ENCODE measurements at regions not wholly inside any gene's neighbourhood (a gene's known extent, or its start where the extent isn't known, plus 50 kb on each side); places are given as distances from the start of the nearest gene placed in this dataset.

DNA sequence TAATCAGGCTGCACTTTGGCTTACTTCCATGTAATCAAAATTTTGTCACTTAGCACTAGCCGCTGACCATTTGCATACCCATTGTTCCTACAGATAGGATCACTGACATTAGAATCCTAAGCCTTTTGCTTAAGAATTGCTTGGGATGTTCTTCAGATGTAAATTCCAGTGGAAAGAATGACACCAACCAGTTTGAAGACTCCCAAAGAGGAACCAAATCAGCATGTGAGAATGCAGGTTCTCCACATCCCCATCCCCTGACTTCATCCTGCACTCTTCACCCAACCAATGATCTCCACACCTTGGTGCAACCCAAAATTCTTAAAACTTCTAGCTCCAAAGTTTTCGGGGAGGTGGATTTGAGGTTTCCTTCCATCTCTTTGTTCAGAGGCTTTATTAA is 345.6 kb downstream of the GPAM start:
- no peak overlapping the region for H3K27ac ChIP-seq (ENCODE audit: low read length in 2 of 2)
- no peaks in the 10 kb centered on the region for H4K20me1 ChIP-seq (ENCODE audit: control insufficient read depth, insufficient read depth, low read length, poor library complexity, severe bottlenecking)
- no peak for DNase-seq
- TF ChIP-seq EZH2 (IDR thresholded peaks at IDR 0.05; ENCODE audit: borderline replicate concordance, insufficient read depth, low read depth, low read length, poor library complexity, severe bottlenecking) = no peak
- TF ChIP-seq, protein P1, sequence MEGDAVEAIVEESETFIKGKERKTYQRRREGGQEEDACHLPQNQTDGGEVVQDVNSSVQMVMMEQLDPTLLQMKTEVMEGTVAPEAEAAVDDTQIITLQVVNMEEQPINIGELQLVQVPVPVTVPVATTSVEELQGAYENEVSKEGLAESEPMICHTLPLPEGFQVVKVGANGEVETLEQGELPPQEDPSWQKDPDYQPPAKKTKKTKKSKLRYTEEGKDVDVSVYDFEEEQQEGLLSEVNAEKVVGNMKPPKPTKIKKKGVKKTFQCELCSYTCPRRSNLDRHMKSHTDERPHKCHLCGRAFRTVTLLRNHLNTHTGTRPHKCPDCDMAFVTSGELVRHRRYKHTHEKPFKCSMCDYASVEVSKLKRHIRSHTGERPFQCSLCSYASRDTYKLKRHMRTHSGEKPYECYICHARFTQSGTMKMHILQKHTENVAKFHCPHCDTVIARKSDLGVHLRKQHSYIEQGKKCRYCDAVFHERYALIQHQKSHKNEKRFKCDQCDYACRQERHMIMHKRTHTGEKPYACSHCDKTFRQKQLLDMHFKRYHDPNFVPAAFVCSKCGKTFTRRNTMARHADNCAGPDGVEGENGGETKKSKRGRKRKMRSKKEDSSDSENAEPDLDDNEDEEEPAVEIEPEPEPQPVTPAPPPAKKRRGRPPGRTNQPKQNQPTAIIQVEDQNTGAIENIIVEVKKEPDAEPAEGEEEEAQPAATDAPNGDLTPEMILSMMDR (IDR thresholded peaks at IDR 0.05) = no peak
- no peak overlapping the region for H3K9ac ChIP-seq (ENCODE audit: low read length)
- no peak overlapping the region for H3K27ac Mint-ChIP-seq
- no peaks in the 10 kb centered on the region for H3K36me3 ChIP-seq (replicated peaks in 1 of 2; ENCODE audit: control extremely low read depth in 1 of 2, control insufficient read depth in 1 of 2, extremely low read depth in 1 of 2, insufficient read depth in 2 of 2, low read length in 1 of 2)
- POLR2A ChIA-PET = no interaction called here
- H3K4me2 ChIP-seq (replicated peaks; ENCODE audit: low read depth, low read length, poor library complexity, severe bottlenecking) = no peak overlapping the region
- CTCF ChIA-PET = no interaction called here
- H3K9me3 Mint-ChIP-seq (ENCODE audit: insufficient read depth) = no peaks in the 10 kb centered on the region
- H3K27me3 Mint-ChIP-seq = no peaks in the 10 kb centered on the region
- no CpG with 5 or more reads among the region's 2 CpGs for WGBS (ENCODE audit: insufficient coverage)
- H2AFZ ChIP-seq (ENCODE audit: insufficient read depth, low read depth, low read length, poor library complexity, severe bottlenecking) = no peak overlapping the region
- no peaks in the 10 kb centered on the region for H3K27me3 ChIP-seq (replicated peaks in 1 of 4; ENCODE audit: control extremely low read depth in 1 of 4, control insufficient read depth in 3 of 4, insufficient read depth in 4 of 4, low read length in 3 of 4)
- H3K4me3 ChIP-seq (ENCODE audit: control extremely low read depth in 1 of 5, extremely low read depth in 1 of 5, insufficient read depth in 1 of 5, low read depth in 2 of 5, low read length in 4 of 5) = no peak overlapping the region
- H3K9me3 ChIP-seq (ENCODE audit: control extremely low read depth in 1 of 3, control insufficient read depth in 2 of 3, insufficient read depth in 1 of 3, low read length in 2 of 3) = no peaks in the 10 kb centered on the region
- H3K4me3 Mint-ChIP-seq = no peak overlapping the region
- intact Hi-C loops (cut with micrococcal nuclease) = no loop called here
- H3K4me1 ChIP-seq (ENCODE audit: control insufficient read depth in 2 of 2, insufficient read depth in 2 of 2, low read length in 2 of 2) = no peaks in the 10 kb centered on the region
- no peaks in the 10 kb centered on the region for H3K4me1 Mint-ChIP-seq
- no peak for ATAC-seq (ENCODE audit: low read depth)
- H3K79me2 ChIP-seq (ENCODE audit: control insufficient read depth, insufficient read depth, low read length) = no peaks in the 10 kb centered on the region

DNA sequence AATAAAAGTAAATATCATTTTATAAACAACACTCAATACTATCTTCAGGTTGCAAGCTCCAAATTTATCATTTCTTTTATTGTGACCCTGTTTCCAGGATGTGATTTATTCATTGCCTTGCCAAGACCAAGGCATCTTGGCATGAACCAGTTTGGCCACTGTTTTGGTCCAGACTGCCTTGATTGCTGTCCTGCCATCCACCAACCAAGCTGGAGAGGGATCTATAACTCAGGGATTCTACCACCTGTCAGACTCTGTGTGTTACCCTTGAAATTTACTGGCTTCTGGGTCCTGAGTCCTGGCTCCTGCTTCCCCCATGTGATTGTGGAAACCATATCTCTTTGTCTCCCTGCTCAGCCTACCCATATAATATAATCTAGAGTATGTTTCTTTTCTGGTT is 343.0 kb downstream of the GPAM start:
- Histone ChIP-seq H4K20me1 (ENCODE audit: control insufficient read depth, insufficient read depth, low read length, poor library complexity, severe bottlenecking) (no peaks in the 10 kb centered on the region), H3K4me2 (replicated peaks; ENCODE audit: low read depth, low read length, poor library complexity, severe bottlenecking) (no peak overlapping the region), H3K4me3 (ENCODE audit: control extremely low read depth in 1 of 5, extremely low read depth in 1 of 5, insufficient read depth in 1 of 5, low read depth in 2 of 5, low read length in 4 of 5) (no peak overlapping the region), H3K79me2 (ENCODE audit: control insufficient read depth, insufficient read depth, low read length) (no peaks in the 10 kb centered on the region), H3K36me3 (replicated peaks in 1 of 2; ENCODE audit: control extremely low read depth in 1 of 2, control insufficient read depth in 1 of 2, extremely low read depth in 1 of 2, insufficient read depth in 2 of 2, low read length in 1 of 2) (no peaks in the 10 kb centered on the region), H3K4me1 (ENCODE audit: control insufficient read depth in 2 of 2, insufficient read depth in 2 of 2, low read length in 2 of 2) (no peaks in the 10 kb centered on the region), H3K9me3 (ENCODE audit: control extremely low read depth in 1 of 3, control insufficient read depth in 2 of 3, insufficient read depth in 1 of 3, low read length in 2 of 3) (no peaks in the 10 kb centered on the region), H2AFZ (ENCODE audit: insufficient read depth, low read depth, low read length, poor library complexity, severe bottlenecking) (no peak overlapping the region), H3K27ac (ENCODE audit: low read length in 2 of 2) (no peak overlapping the region), H3K27me3 (replicated peaks in 1 of 4; ENCODE audit: control extremely low read depth in 1 of 4, control insufficient read depth in 3 of 4, insufficient read depth in 4 of 4, low read length in 3 of 4) (no peaks in the 10 kb centered on the region), H3K9ac (ENCODE audit: low read length) (no peak overlapping the region)
- no peaks in the 10 kb centered on the region for H3K4me1 Mint-ChIP-seq
- H3K27ac Mint-ChIP-seq = no peak overlapping the region
- no peak overlapping the region for H3K4me3 Mint-ChIP-seq
- POLR2A ChIA-PET = no interaction called here
- H3K27me3 Mint-ChIP-seq = peaks cover 4% of the 10 kb centered on the region
- H3K9me3 Mint-ChIP-seq (ENCODE audit: insufficient read depth) = no peaks in the 10 kb centered on the region
- ATAC-seq (ENCODE audit: low read depth) (no peak), DNase-seq (no peak)
- CTCF ChIA-PET = no interaction called here
- TF ChIP-seq EZH2 (IDR thresholded peaks at IDR 0.05; ENCODE audit: borderline replicate concordance, insufficient read depth, low read depth, low read length, poor library complexity, severe bottlenecking) = no peak
- TF ChIP-seq, protein P1 (IDR thresholded peaks at IDR 0.05) = no peak
- intact Hi-C loops (cut with micrococcal nuclease) = no loop called here
